Activated CD4-positive, alpha-beta T cell treated with anti-CD3 and anti-CD28 coated beads, Interleukin-2, amount 10 ng/mL, durations not matched to agents 7 days and 5 days (primary cell): ENCODE measurements at regions not wholly inside any gene's neighbourhood (a gene's known extent, or its start where the extent isn't known, plus 50 kb on each side); places are given as distances from the start of the nearest gene placed in this dataset.

Experiments used
- CTCF ChIA-PET: fragments of 350-600 bp; sonication (Branson Sonifier 250); formaldehyde crosslinking; loops from one replicate; lab custom pipeline; 2021; ENCODE audit warnings: antibody characterized with exemption; lab: Charles Lee
- POLR2A ChIA-PET: fragments of 350-600 bp; sonication (Branson Sonifier 250); formaldehyde crosslinking; loops from one replicate; lab custom pipeline; 2021; ENCODE audit warnings: antibody characterized with exemption; lab: Charles Lee
- DNase-seq: peaks from one replicate; pipeline ENCODE4 v3.0.0-alpha.2; 2020
- H3K27ac Mint-ChIP-seq: one replicate; pipeline ENCODE4 v1.8.0; 2021; ENCODE audit warnings: mild to moderate bottlenecking, moderate library complexity, mixed read lengths
- H3K27me3 Mint-ChIP-seq: one replicate; pipeline ENCODE4 v1.8.0; 2021; ENCODE audit warnings: mixed read lengths
- H3K36me3 Mint-ChIP-seq: one replicate; pipeline ENCODE4 v1.8.0; 2021; ENCODE audit warnings: low read depth, mixed read lengths
- H3K4me1 Mint-ChIP-seq: one replicate; pipeline ENCODE4 v1.8.0; 2021; ENCODE audit warnings: mixed read lengths
- H3K4me3 Mint-ChIP-seq: one replicate; pipeline ENCODE4 v1.8.0; 2021; ENCODE audit warnings: mild to moderate bottlenecking, moderate library complexity, mixed read lengths
- H3K9me3 Mint-ChIP-seq: one replicate; pipeline ENCODE4 v1.8.0; 2021; ENCODE audit warnings: mixed read lengths

GRCh38 chr3:21357241-21357640, 393.8 kb downstream of the ZNF385D start:
- no peak for DNase-seq
- H3K4me3 Mint-ChIP-seq = no peak overlapping the region
- ChIA-PET POLR2A (no interaction called here), CTCF (no interaction called here)
- no peaks in the 10 kb centered on the region for H3K36me3 Mint-ChIP-seq
- peaks cover 3% of the 10 kb centered on the region for H3K9me3 Mint-ChIP-seq
- no peak overlapping the region for H3K27ac Mint-ChIP-seq
- H3K4me1 Mint-ChIP-seq = no peaks in the 10 kb centered on the region
- H3K27me3 Mint-ChIP-seq = no peaks in the 10 kb centered on the region

- no peak for DNase-seq
- no peaks in the 10 kb centered on the region for H3K27me3 Mint-ChIP-seq
- H3K4me3 Mint-ChIP-seq = no peak overlapping the region
- ChIA-PET POLR2A (no interaction called here), CTCF (interaction anchor here (1.0 kb wide), 1 partner anchor 13 kb away, joined by 5 read pairs; no protein-coding TSS in a partner anchor)
- H3K4me1 Mint-ChIP-seq = no peaks in the 10 kb centered on the region
- H3K9me3 Mint-ChIP-seq = peaks cover 3% of the 10 kb centered on the region
- H3K27ac Mint-ChIP-seq = no peak overlapping the region
- no peaks in the 10 kb centered on the region for H3K36me3 Mint-ChIP-seq
Observed at GRCh38 chr3:21356402-21356801, 394.6 kb downstream of the ZNF385D start.

GRCh38 chr3:21345382-21345976, 405.5 kb downstream of the ZNF385D start:
- ChIA-PET CTCF (no interaction called here), POLR2A (no interaction called here)
- Mint-ChIP-seq H3K27ac (no peak overlapping the region), H3K36me3 (no peaks in the 10 kb centered on the region), H3K4me1 (no peaks in the 10 kb centered on the region), H3K4me3 (no peak overlapping the region), H3K27me3 (no peaks in the 10 kb centered on the region), H3K9me3 (peaks cover 12% of the 10 kb centered on the region)
- no peak for DNase-seq

- Mint-ChIP-seq H3K27ac (no peak overlapping the region), H3K27me3 (no peaks in the 10 kb centered on the region), H3K36me3 (no peaks in the 10 kb centered on the region), H3K4me3 (no peak overlapping the region), H3K9me3 (peaks cover 5% of the 10 kb centered on the region), H3K4me1 (peaks cover 2% of the 10 kb centered on the region)
- CTCF ChIA-PET = no interaction called here
- POLR2A ChIA-PET = no interaction called here
- DNase-seq = no peak
Observed at GRCh38 chr3:21331857-21332256, 419.2 kb downstream of the ZNF385D start.

GRCh38 chr3:21331321-21331720, 419.7 kb downstream of the ZNF385D start:
- Mint-ChIP-seq H3K4me1 (peaks cover 2% of the 10 kb centered on the region), H3K9me3 (peaks cover 5% of the 10 kb centered on the region), H3K27ac (no peak overlapping the region), H3K4me3 (no peak overlapping the region), H3K36me3 (no peaks in the 10 kb centered on the region), H3K27me3 (no peaks in the 10 kb centered on the region)
- DNase-seq = no peak
- ChIA-PET POLR2A (no interaction called here), CTCF (no interaction called here)

GRCh38 chr3:21330293-21330692, 420.7 kb downstream of the ZNF385D start:
- H3K4me3 Mint-ChIP-seq = peak overlapping the region; percentile 1
- no peaks in the 10 kb centered on the region for H3K9me3 Mint-ChIP-seq
- ChIA-PET CTCF (no interaction called here), POLR2A (no interaction called here)
- no peaks in the 10 kb centered on the region for H3K27me3 Mint-ChIP-seq
- H3K27ac Mint-ChIP-seq = no peak overlapping the region
- no peak for DNase-seq
- peaks cover 2% of the 10 kb centered on the region for H3K4me1 Mint-ChIP-seq
- H3K36me3 Mint-ChIP-seq = no peaks in the 10 kb centered on the region

- Mint-ChIP-seq H3K27ac (no peak overlapping the region), H3K27me3 (no peaks in the 10 kb centered on the region), H3K4me3 (no peak overlapping the region), H3K9me3 (no peaks in the 10 kb centered on the region), H3K4me1 (peaks cover 2% of the 10 kb centered on the region), H3K36me3 (no peaks in the 10 kb centered on the region)
- DNase-seq = no peak
- POLR2A ChIA-PET = no interaction called here
- CTCF ChIA-PET = no interaction called here
Observed at GRCh38 chr3:21328711-21329390, 422.2 kb downstream of the ZNF385D start.

GRCh38 chr3:21326704-21327475, 424.1 kb downstream of the ZNF385D start:
- H3K4me3 Mint-ChIP-seq = no peak overlapping the region
- ChIA-PET CTCF (no interaction called here), POLR2A (no interaction called here)
- H3K27me3 Mint-ChIP-seq = no peaks in the 10 kb centered on the region
- H3K27ac Mint-ChIP-seq = no peak overlapping the region
- no peaks in the 10 kb centered on the region for H3K9me3 Mint-ChIP-seq
- H3K4me1 Mint-ChIP-seq = peaks cover 2% of the 10 kb centered on the region
- no peaks in the 10 kb centered on the region for H3K36me3 Mint-ChIP-seq
- DNase-seq = no peak

GRCh38 chr3:21314688-21315087, 436.3 kb downstream of the ZNF385D start:
- Mint-ChIP-seq H3K4me1 (no peaks in the 10 kb centered on the region), H3K36me3 (no peaks in the 10 kb centered on the region), H3K4me3 (no peak overlapping the region), H3K9me3 (peaks cover 2% of the 10 kb centered on the region), H3K27ac (no peak overlapping the region), H3K27me3 (no peaks in the 10 kb centered on the region)
- no peak for DNase-seq
- POLR2A ChIA-PET = no interaction called here
- CTCF ChIA-PET = no interaction called here

GRCh38 chr3:21310891-21311290, 440.1 kb downstream of the ZNF385D start:
- H3K27ac Mint-ChIP-seq = no peak overlapping the region
- no peaks in the 10 kb centered on the region for H3K27me3 Mint-ChIP-seq
- DNase-seq = no peak
- no peaks in the 10 kb centered on the region for H3K4me1 Mint-ChIP-seq
- no peak overlapping the region for H3K4me3 Mint-ChIP-seq
- CTCF ChIA-PET = no interaction called here
- POLR2A ChIA-PET = no interaction called here
- no peaks in the 10 kb centered on the region for H3K36me3 Mint-ChIP-seq
- H3K9me3 Mint-ChIP-seq = peaks cover 7% of the 10 kb centered on the region

GRCh38 chr3:21310161-21310560, 440.8 kb downstream of the ZNF385D start:
- no peak overlapping the region for H3K4me3 Mint-ChIP-seq
- H3K27ac Mint-ChIP-seq = no peak overlapping the region
- no peaks in the 10 kb centered on the region for H3K27me3 Mint-ChIP-seq
- H3K9me3 Mint-ChIP-seq = peaks cover 7% of the 10 kb centered on the region
- ChIA-PET CTCF (no interaction called here), POLR2A (no interaction called here)
- no peak for DNase-seq
- H3K36me3 Mint-ChIP-seq = no peaks in the 10 kb centered on the region
- H3K4me1 Mint-ChIP-seq = no peaks in the 10 kb centered on the region

- Mint-ChIP-seq H3K27me3 (no peaks in the 10 kb centered on the region), H3K4me3 (no peak overlapping the region), H3K4me1 (no peaks in the 10 kb centered on the region), H3K9me3 (peaks cover 15% of the 10 kb centered on the region), H3K36me3 (no peaks in the 10 kb centered on the region), H3K27ac (no peak overlapping the region)
- ChIA-PET CTCF (no interaction called here), POLR2A (no interaction called here)
- DNase-seq = no peak
Observed at GRCh38 chr3:21297304-21297703, 453.7 kb downstream of the ZNF385D start.

- DNase-seq = no peak
- H3K27ac Mint-ChIP-seq = no peak overlapping the region
- H3K4me1 Mint-ChIP-seq = no peaks in the 10 kb centered on the region
- no peaks in the 10 kb centered on the region for H3K36me3 Mint-ChIP-seq
- H3K27me3 Mint-ChIP-seq = no peaks in the 10 kb centered on the region
- POLR2A ChIA-PET = no interaction called here
- H3K9me3 Mint-ChIP-seq = peaks cover 9% of the 10 kb centered on the region
- no peak overlapping the region for H3K4me3 Mint-ChIP-seq
- CTCF ChIA-PET = no interaction called here
Observed at GRCh38 chr3:21294768-21295167, 456.2 kb downstream of the ZNF385D start.
